OCI-LY1 (cell line): ENCODE measurements at regions not wholly inside any gene's neighbourhood (a gene's known extent, or its start where the extent isn't known, plus 50 kb on each side); places are given as distances from the start of the nearest gene placed in this dataset.

ENCODE experiments used
- H2AFZ ChIP-seq: fragments of 200-600 bp; sonication (generic), shearing (Covaris generic); 2 replicates; pipeline ENCODE4 v1.6.0; 2014; ENCODE audit warnings: antibody characterized with exemption, mild to moderate bottlenecking, low read length
- H3F3A ChIP-seq: fragments of 200-600 bp; sonication (generic), shearing (Covaris generic); 2 replicates; pipeline ENCODE4 v1.6.0; 2014; ENCODE audit warnings: mild to moderate bottlenecking, antibody characterized with exemption, low read length, moderate library complexity; ENCODE audit not compliant: insufficient read depth
- H3K27ac ChIP-seq: fragments of 200-600 bp; sonication (generic); 2 replicates; pipeline ENCODE4 v1.5.1; 2014; ENCODE audit warnings: low read length, mixed run types, mild to moderate bottlenecking, low read depth; ENCODE audit not compliant: poor library complexity, severe bottlenecking
- H3K27me3 ChIP-seq: fragments of 200-600 bp; sonication (generic); 2 replicates; pipeline ENCODE4 v1.6.0; 2014; ENCODE audit warnings: antibody characterized with exemption, mild to moderate bottlenecking, low read length, moderate library complexity; ENCODE audit not compliant: insufficient read depth
- H3K36me3 ChIP-seq: fragments of 200-600 bp; sonication (generic); 2 replicates; pipeline ENCODE4 v1.6.1; 2014; ENCODE audit warnings: mild to moderate bottlenecking, antibody characterized with exemption, low read length, moderate library complexity, mixed read lengths; ENCODE audit not compliant: insufficient read depth
- H3K4me1 ChIP-seq: fragments of 200-600 bp; sonication (generic); 2 replicates; pipeline ENCODE4 v1.5.1; 2014; ENCODE audit warnings: mild to moderate bottlenecking, low read length, moderate library complexity; ENCODE audit not compliant: insufficient read depth, severe bottlenecking
- H3K4me2 ChIP-seq: fragments of 200-600 bp; sonication (generic), shearing (Covaris generic); 2 replicates; pipeline ENCODE4 v1.6.1; 2014; ENCODE audit warnings: low read length
- H3K4me3 ChIP-seq: fragments of 200-600 bp; sonication (generic); 2 replicates; pipeline ENCODE4 v1.5.1; 2014; ENCODE audit warnings: low read length, low read depth, mild to moderate bottlenecking, mixed read lengths; ENCODE audit not compliant: poor library complexity, severe bottlenecking
- H3K79me2 ChIP-seq: fragments of 200-600 bp; shearing (Covaris generic); 2 replicates; pipeline ENCODE4 v1.6.1; 2016; ENCODE audit warnings: mixed run types, low read length, mixed read lengths; ENCODE audit not compliant: insufficient read depth
- H3K9ac ChIP-seq: fragments of 200-600 bp; sonication (generic), shearing (Covaris generic); 2 replicates; pipeline ENCODE4 v1.6.1; 2014; ENCODE audit warnings: mild to moderate bottlenecking, low read length, mixed read lengths
- H3K9me2 ChIP-seq: fragments of 200-600 bp; sonication (generic), shearing (Covaris generic); 2 replicates; pipeline ENCODE4 v1.6.1; 2014; ENCODE audit warnings: low read depth, mild to moderate bottlenecking, low read length, mixed read lengths
- H3K9me3 ChIP-seq: fragments of 200-600 bp; shearing (Covaris generic); 2 replicates; pipeline ENCODE4 v1.6.1; 2014; ENCODE audit warnings: low read length, mixed read lengths
- H4K20me1 ChIP-seq: fragments of 200-600 bp; sonication (generic), shearing (Covaris generic); 2 replicates; pipeline ENCODE4 v1.6.0; 2016; ENCODE audit warnings: mild to moderate bottlenecking, low read length; ENCODE audit not compliant: insufficient read depth
- CTCF ChIP-seq: fragments of 200-600 bp; sonication (generic), shearing (Covaris generic); IDR thresholded peaks from 2 replicates; pipeline ENCODE4 v1.5.1; 2017; ENCODE audit warnings: mild to moderate bottlenecking, antibody characterized with exemption, low read length, moderate library complexity, mixed read lengths
- EZH2 ChIP-seq: fragments of 200-600 bp; sonication (generic), shearing (Covaris generic); IDR thresholded peaks from 2 replicates; pipeline ENCODE4 v1.8.0; 2017; ENCODE audit warnings: borderline replicate concordance, mixed run types, mild to moderate bottlenecking, antibody characterized with exemption, low read length, moderate library complexity, mixed read lengths

GRCh38 chr10:90133606-90134005 lies 432.2 kb downstream of the KIF20B start:
- Histone ChIP-seq H3K9me2 (no peaks in the 10 kb centered on the region), H3K79me2 (no peaks in the 10 kb centered on the region), H3K27ac (no peak overlapping the region), H3K4me1 (no peaks in the 10 kb centered on the region), H3F3A (no peaks in the 10 kb centered on the region), H3K9me3 (no peaks in the 10 kb centered on the region), H3K9ac (no peak overlapping the region), H3K36me3 (no peaks in the 10 kb centered on the region), H4K20me1 (no peaks in the 10 kb centered on the region), H3K27me3 (no peaks in the 10 kb centered on the region), H3K4me2 (no peak overlapping the region), H3K4me3 (no peak overlapping the region), H2AFZ (no peak overlapping the region)
- TF ChIP-seq CTCF (no peak), EZH2 (no peak)

GRCh38 chr10:90136731-90137316 lies 435.4 kb downstream of the KIF20B start:
- no peak overlapping the region for H3K27ac ChIP-seq
- H2AFZ ChIP-seq, result no peak overlapping the region
- no peaks in the 10 kb centered on the region for H3F3A ChIP-seq
- H3K9me2 ChIP-seq, result no peaks in the 10 kb centered on the region
- no peak overlapping the region for H3K4me3 ChIP-seq
- H3K79me2 ChIP-seq, result no peaks in the 10 kb centered on the region
- no peaks in the 10 kb centered on the region for H3K9me3 ChIP-seq
- H4K20me1 ChIP-seq, result no peaks in the 10 kb centered on the region
- H3K4me1 ChIP-seq, result no peaks in the 10 kb centered on the region
- H3K27me3 ChIP-seq, result no peaks in the 10 kb centered on the region
- no peak overlapping the region for H3K9ac ChIP-seq
- no peak overlapping the region for H3K4me2 ChIP-seq
- H3K36me3 ChIP-seq, result no peaks in the 10 kb centered on the region
- no peak for TF ChIP-seq EZH2

- Histone ChIP-seq H3K79me2 (no peaks in the 10 kb centered on the region), H3K9me3 (no peaks in the 10 kb centered on the region), H2AFZ (no peak overlapping the region), H3K9me2 (no peaks in the 10 kb centered on the region), H3K4me3 (no peak overlapping the region), H3K27me3 (no peaks in the 10 kb centered on the region), H3K27ac (no peak overlapping the region), H3K36me3 (no peaks in the 10 kb centered on the region), H4K20me1 (no peaks in the 10 kb centered on the region), H3K9ac (no peak overlapping the region), H3K4me1 (no peaks in the 10 kb centered on the region), H3K4me2 (no peak overlapping the region), H3F3A (no peaks in the 10 kb centered on the region)
- TF ChIP-seq CTCF (peak; percentile 21; the same call in 1 of the 2 replicates), EZH2 (no peak)
Observed at GRCh38 chr10:90138844-90139243, 437.5 kb downstream of the KIF20B start.

GRCh38 chr10:90141791-90142190 lies 440.4 kb downstream of the KIF20B start:
- Histone ChIP-seq H3K4me2 (no peak overlapping the region), H3K27me3 (no peaks in the 10 kb centered on the region), H3K4me1 (no peaks in the 10 kb centered on the region), H3K36me3 (no peaks in the 10 kb centered on the region), H3K9ac (no peak overlapping the region), H4K20me1 (no peaks in the 10 kb centered on the region), H3K27ac (no peak overlapping the region), H3F3A (no peaks in the 10 kb centered on the region), H3K4me3 (no peak overlapping the region), H2AFZ (no peak overlapping the region), H3K79me2 (no peaks in the 10 kb centered on the region), H3K9me3 (no peaks in the 10 kb centered on the region), H3K9me2 (no peaks in the 10 kb centered on the region)
- TF ChIP-seq CTCF (no peak), EZH2 (no peak)
